IMR-90 (cell line): ENCODE measurements at regions not wholly inside any gene's neighbourhood (a gene's known extent, or its start where the extent isn't known, plus 50 kb on each side); places are given as distances from the start of the nearest gene placed in this dataset.

Source experiments
- ATAC-seq: fragments of 200-7000 bp; cut with Tn5 transposase; 2 replicates; pipeline ENCODE4 v1.9.1; 2020; ENCODE audit warnings: low read depth, mild to moderate bottlenecking, moderate library complexity
- BruUV-seq: library from RNA; stranded (reverse); fragments of 400-500 nt; replicated peaks from 2 replicates; lab custom pipeline; 2021; lab: Mats Ljungman, UMichigan
- CTCF ChIA-PET: fragments of 300-600 bp; formaldehyde crosslinking; extraction: SDS; loops from one replicate; lab custom pipeline; 2021; ENCODE audit warnings: antibody characterized with exemption; lab: Yijun Ruan, JAX
- POLR2A ChIA-PET: fragments of 300-600 bp; sonication (Branson Sonifier 250); formaldehyde crosslinking; loops from one replicate; lab custom pipeline; 2022; ENCODE audit warnings: antibody characterized with exemption; ENCODE audit not compliant: unreplicated experiment; lab: Charles Lee
- DNase-seq: peaks from one replicate; pipeline ENCODE4 v3.0.0; 2013
- H2AFZ ChIP-seq: replicated peaks from 2 replicates; pipeline ENCODE3; 2013; ENCODE audit warnings: low read length, mild to moderate bottlenecking; ENCODE audit not compliant: poor library complexity
- H2AK5ac ChIP-seq: 2 replicates; pipeline ENCODE4 v1.6.1; 2013; ENCODE audit warnings: low read depth, low read length, inconsistent platforms
- H2AK9ac ChIP-seq: replicated peaks from 2 replicates; pipeline ENCODE3; 2013; ENCODE audit warnings: mild to moderate bottlenecking, low read depth, low read length, moderate library complexity; ENCODE audit not compliant: poor library complexity
- H2BK120ac ChIP-seq: 2 replicates; pipeline ENCODE4 v1.6.1; 2013; ENCODE audit warnings: low read depth, low read length, inconsistent platforms
- H2BK15ac ChIP-seq: 3 replicates; pipeline ENCODE4 v1.6.1; 2013; ENCODE audit warnings: low read depth, low read length, inconsistent platforms
- H2BK20ac ChIP-seq: 2 replicates; pipeline ENCODE4 v1.6.1; 2013; ENCODE audit warnings: low read depth, mild to moderate bottlenecking, inconsistent platforms, low read length, moderate library complexity
- H2BK5ac ChIP-seq: 2 replicates; pipeline ENCODE4 v1.6.1; 2013; ENCODE audit warnings: mild to moderate bottlenecking, low read depth, low read length, inconsistent platforms; ENCODE audit not compliant: poor library complexity, severe bottlenecking
- H3K14ac ChIP-seq: replicated peaks from 2 replicates; pipeline ENCODE4 v1.6.1; 2013; ENCODE audit warnings: low read depth, low read length, inconsistent platforms
- H3K18ac ChIP-seq: 2 replicates; pipeline ENCODE4 v1.6.1; 2013; ENCODE audit warnings: low read depth, low read length, control low read depth
- H3K23ac ChIP-seq: 2 replicates; pipeline ENCODE4 v1.6.1; 2013; ENCODE audit warnings: low read depth, low read length, inconsistent platforms
- H3K27ac ChIP-seq: 2 replicates; pipeline ENCODE4 v1.5.1; 2013; ENCODE audit warnings: mild to moderate bottlenecking, control low read depth, low read length; ENCODE audit not compliant: insufficient read depth
- H3K27me3 ChIP-seq: 2 replicates; pipeline ENCODE4 v1.6.1; 2013; ENCODE audit warnings: low read length; ENCODE audit not compliant: control insufficient read depth, insufficient read depth
- H3K36me3 ChIP-seq: 2 replicates; pipeline ENCODE4 v1.6.1; 2013; ENCODE audit warnings: low read length, mixed read lengths; ENCODE audit not compliant: control insufficient read depth, insufficient read depth
- H3K4ac ChIP-seq: 2 replicates; pipeline ENCODE4 v1.6.1; 2013; ENCODE audit warnings: low read depth, low read length, inconsistent platforms
- H3K4me1 ChIP-seq: 2 replicates; pipeline ENCODE4 v1.6.1; 2013; ENCODE audit warnings: low read length, mixed read lengths; ENCODE audit not compliant: control insufficient read depth, insufficient read depth
- H3K4me2 ChIP-seq: 2 replicates; pipeline ENCODE4 v1.6.1; 2013; ENCODE audit warnings: low read depth, mild to moderate bottlenecking, control low read depth, low read length, moderate library complexity
- H3K4me3 ChIP-seq: 2 replicates; pipeline ENCODE4 v1.5.1; 2013; ENCODE audit warnings: low read depth, mild to moderate bottlenecking, control low read depth, low read length, moderate library complexity; ENCODE audit not compliant: insufficient read depth
- H3K56ac ChIP-seq: 2 replicates; pipeline ENCODE4 v1.6.1; 2013; ENCODE audit warnings: low read length, inconsistent platforms; ENCODE audit not compliant: insufficient read depth; ENCODE audit errors: extremely low read depth
- H3K79me1 ChIP-seq, 2 experiments: 2 replicates each; pipeline ENCODE4 v1.6.1; 2013; ENCODE audit warnings: low read length in 2 of 2, inconsistent platforms in 1 of 2, low read depth in 1 of 2
- H3K9ac ChIP-seq: 2 replicates; pipeline ENCODE4 v1.6.1; 2013; ENCODE audit warnings: low read depth, low read length, control low read depth
- H3K9me1 ChIP-seq: 2 replicates; pipeline ENCODE4 v1.6.1; 2013; ENCODE audit warnings: low read length, inconsistent platforms; ENCODE audit not compliant: insufficient read depth
- H3K9me3 ChIP-seq: 2 replicates; pipeline ENCODE4 v1.6.1; 2013; ENCODE audit warnings: low read length; ENCODE audit not compliant: control insufficient read depth, insufficient read depth
- H4K20me1 ChIP-seq: 2 replicates; pipeline ENCODE4 v1.6.1; 2013; ENCODE audit warnings: low read length, inconsistent platforms; ENCODE audit not compliant: insufficient read depth
- H4K5ac ChIP-seq: 2 replicates; pipeline ENCODE4 v1.6.1; 2013; ENCODE audit warnings: mild to moderate bottlenecking, low read depth, low read length, control low read depth
- H4K8ac ChIP-seq, 2 experiments: 2 replicates each; pipeline ENCODE4 v1.6.1; 2013; ENCODE audit warnings: low read depth in 2 of 2, low read length in 2 of 2, control low read depth in 1 of 2, inconsistent platforms in 1 of 2
- H4K91ac ChIP-seq: 2 replicates; pipeline ENCODE4 v1.6.1; 2013; ENCODE audit warnings: low read depth, low read length, inconsistent platforms; ENCODE audit not compliant: insufficient read depth
- BHLHE40 ChIP-seq: fragments of 150-350 bp; IDR thresholded peaks from 2 replicates; pipeline ENCODE4 v1.6.1; 2016; ENCODE audit warnings: mild to moderate bottlenecking, low read depth, low read length
- CEBPB ChIP-seq: IDR thresholded peaks from 2 replicates; pipeline ENCODE4 v1.6.1; 2012; ENCODE audit warnings: low read depth, low read length, improper control_type of control experiment
- CHD1 ChIP-seq: IDR thresholded peaks from 2 replicates; pipeline ENCODE4 v1.6.1; 2012; ENCODE audit warnings: low read depth, low read length, improper control_type of control experiment
- CTCF ChIP-seq: conservative IDR thresholded peaks from 2 replicates; pipeline ENCODE4 v1.5.1; 2012; ENCODE audit warnings: mild to moderate bottlenecking, low read depth, low read length, improper control_type of control experiment
- ELK1 ChIP-seq: fragments of 150-350 bp; IDR thresholded peaks from 2 replicates; pipeline ENCODE4 v1.6.1; 2016; ENCODE audit warnings: low read depth, mild to moderate bottlenecking, low read length, moderate library complexity, borderline replicate concordance
- FOS ChIP-seq: fragments of 150-350 bp; IDR thresholded peaks from 2 replicates; pipeline ENCODE4 v1.6.1; 2016; ENCODE audit warnings: low read depth, low read length
- MAFK ChIP-seq: IDR thresholded peaks from 2 replicates; pipeline ENCODE4 v1.6.1; 2012; ENCODE audit warnings: low read depth, low read length, improper control_type of control experiment
- MAZ ChIP-seq: IDR thresholded peaks from 2 replicates; pipeline ENCODE4 v1.6.1; 2012; ENCODE audit warnings: low read depth, mild to moderate bottlenecking, low read length, improper control_type of control experiment, moderate library complexity, borderline replicate concordance
- MXI1 ChIP-seq: IDR thresholded peaks from 2 replicates; pipeline ENCODE4 v1.6.1; 2012; ENCODE audit warnings: low read depth, mild to moderate bottlenecking, low read length, moderate library complexity, borderline replicate concordance
- NFE2L2 ChIP-seq: fragments of 150-350 bp; IDR thresholded peaks from 2 replicates; pipeline ENCODE4 v1.6.1; 2016; ENCODE audit warnings: low read depth, mild to moderate bottlenecking, low read length
- POLR2A ChIP-seq: IDR thresholded peaks from 2 replicates; pipeline ENCODE4 v1.6.1; 2012; ENCODE audit warnings: mild to moderate bottlenecking, low read depth, low read length
- RAD21 ChIP-seq: IDR thresholded peaks from 2 replicates; pipeline ENCODE4 v1.6.1; 2012; ENCODE audit warnings: low read length, improper control_type of control experiment
- RCOR1 ChIP-seq: IDR thresholded peaks from 2 replicates; pipeline ENCODE4 v1.6.1; 2012; ENCODE audit warnings: mild to moderate bottlenecking, low read length, improper control_type of control experiment; ENCODE audit not compliant: insufficient replicate concordance
- RFX5 ChIP-seq: IDR thresholded peaks from 2 replicates; pipeline ENCODE4 v1.8.0; 2012; ENCODE audit warnings: low read depth, mild to moderate bottlenecking, low read length, moderate library complexity
- SMC3 ChIP-seq: fragments of 150-350 bp; IDR thresholded peaks from 2 replicates; pipeline ENCODE4 v1.6.1; 2016; ENCODE audit warnings: low read depth, mild to moderate bottlenecking, antibody characterized with exemption, low read length, moderate library complexity
- USF2 ChIP-seq: fragments of 150-350 bp; IDR thresholded peaks from 2 replicates; pipeline ENCODE4 v1.6.1; 2017; ENCODE audit warnings: mild to moderate bottlenecking, antibody characterized with exemption, low read length, low read depth
- WGBS, 2 experiments: methylation state at CpG; one replicate each; pipeline versions ENCODE4 v1.1.5 to v1.1.7; 2013; ENCODE audit warnings: missing lambda C conversion rate in 2 of 2; ENCODE audit not compliant: insufficient read length in 1 of 2; ENCODE audit errors: extremely low coverage in 2 of 2; 5-methylcytosine and 5-hydroxymethylcytosine counted together
- dilution Hi-C: fragments of 300-500 bp; cut with HindIII; formaldehyde crosslinking; loops from one replicate; pipeline ENCODE4 v1.14.3; 2018; ENCODE audit warnings: low sequenced_read_pairs; ENCODE audit not compliant: unreplicated experiment
- in situ Hi-C: fragments of 300-500 bp; cut with MboI; formaldehyde crosslinking; loops from 3 replicates; pipeline ENCODE4 v1.14.3; 2019; ENCODE audit warnings: low sequenced_read_pairs, inconsistent platforms, mixed read lengths
- intact Hi-C: fragments of 100-400 bp; cut with micrococcal nuclease; formaldehyde crosslinking; loops from 2 replicates; pipeline ENCODE4 v1.10.0; 2022

- no peak overlapping the region for H2BK120ac ChIP-seq
- DNase-seq (no peak), ATAC-seq (no peak)
- no peak overlapping the region for H2BK5ac ChIP-seq
- no peaks in the 10 kb centered on the region for H3K27me3 ChIP-seq
- no peak overlapping the region for H3K14ac ChIP-seq
- H3K9me1 ChIP-seq = no peaks in the 10 kb centered on the region
- H4K8ac ChIP-seq = no peak overlapping the region
- H2BK15ac ChIP-seq = no peak overlapping the region
- H3K9ac ChIP-seq = no peak overlapping the region
- intact Hi-C loops = no loop called here
- no TSS peak for BruUV-seq
- H4K91ac ChIP-seq = no peak overlapping the region
- no peak overlapping the region for H3K23ac ChIP-seq
- H4K5ac ChIP-seq = no peak overlapping the region
- H3K56ac ChIP-seq = no peak overlapping the region
- dilution Hi-C loops = no loop called here
- WGBS, 2 experiments = no CpG with 5 or more reads among the region's 1 CpG
- TF ChIP-seq MAZ (no peak), FOS (no peak), ELK1 (no peak), RFX5 (no peak), CEBPB (no peak), MXI1 (no peak), POLR2A (no peak), SMC3 (no peak), RAD21 (no peak), CTCF (no peak), NFE2L2 (no peak), MAFK (no peak), USF2 (no peak), CHD1 (no peak), BHLHE40 (no peak), RCOR1 (no peak)
- no peaks in the 10 kb centered on the region for H3K36me3 ChIP-seq
- no peaks in the 10 kb centered on the region for H3K79me1 ChIP-seq
- no peak overlapping the region for H2AK5ac ChIP-seq
- H3K4me1 ChIP-seq = no peaks in the 10 kb centered on the region
- no peak overlapping the region for H3K4ac ChIP-seq
- H3K4me3 ChIP-seq = no peak overlapping the region
- H3K27ac ChIP-seq = no peak overlapping the region
- no peaks in the 10 kb centered on the region for H3K9me3 ChIP-seq
- in situ Hi-C loops = loop anchor here (10.0 to 25.0 kb wide), 2 partner anchors 746 to 934 kb away; partner anchors contain the start of gene LMO4
- no peaks in the 10 kb centered on the region for H4K20me1 ChIP-seq
- no peak overlapping the region for H3K18ac ChIP-seq
- H3K4me2 ChIP-seq = no peak overlapping the region
- H2AFZ ChIP-seq = no peak overlapping the region
- POLR2A ChIA-PET = no interaction called here
- CTCF ChIA-PET = no interaction called here
- H2AK9ac ChIP-seq = no peak overlapping the region
- H2BK20ac ChIP-seq = no peak overlapping the region
Measured at GRCh38 chr1:88070956-88071355, 613.1 kb upstream of the PKN2 start.
